Suppressor macrophage treated with lipopolysaccharide for 1 hour (primary cell): ENCODE measurements at regions not wholly inside any gene's neighbourhood (a gene's known extent, or its start where the extent isn't known, plus 50 kb on each side); places are given as distances from the start of the nearest gene placed in this dataset.
"Not testable (repeated sequence)": the region's sequence is repeated elsewhere in the genome, so short reads cannot be mapped to it uniquely, and the experiment has no call there.

Source experiments
- DNase-seq, 3 donors: peaks; one replicate each; pipeline ENCODE4 v3.0.0-alpha.2; 2020 to 2022

DNA sequence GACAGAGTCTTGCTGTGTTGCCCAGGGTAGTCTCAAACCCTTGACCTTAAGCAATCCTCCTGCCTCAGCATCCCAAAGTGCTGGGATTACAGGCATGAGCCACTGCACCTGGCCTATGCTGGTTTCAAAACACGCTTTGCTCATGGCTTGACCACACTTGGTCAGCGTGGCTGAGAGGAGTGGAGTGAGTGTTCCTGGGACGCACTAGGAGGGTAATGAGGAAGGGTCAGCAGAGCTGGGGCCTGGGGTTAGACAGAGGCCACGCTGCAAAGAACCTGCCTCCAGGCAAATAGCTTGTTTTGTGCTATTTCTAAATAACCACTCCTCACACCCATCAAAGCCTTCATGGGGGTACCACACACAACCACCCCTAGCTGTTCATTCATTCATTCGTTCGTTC is 77.9 kb upstream of the TOX2 start:
- DNase-seq, result no peak

DNA sequence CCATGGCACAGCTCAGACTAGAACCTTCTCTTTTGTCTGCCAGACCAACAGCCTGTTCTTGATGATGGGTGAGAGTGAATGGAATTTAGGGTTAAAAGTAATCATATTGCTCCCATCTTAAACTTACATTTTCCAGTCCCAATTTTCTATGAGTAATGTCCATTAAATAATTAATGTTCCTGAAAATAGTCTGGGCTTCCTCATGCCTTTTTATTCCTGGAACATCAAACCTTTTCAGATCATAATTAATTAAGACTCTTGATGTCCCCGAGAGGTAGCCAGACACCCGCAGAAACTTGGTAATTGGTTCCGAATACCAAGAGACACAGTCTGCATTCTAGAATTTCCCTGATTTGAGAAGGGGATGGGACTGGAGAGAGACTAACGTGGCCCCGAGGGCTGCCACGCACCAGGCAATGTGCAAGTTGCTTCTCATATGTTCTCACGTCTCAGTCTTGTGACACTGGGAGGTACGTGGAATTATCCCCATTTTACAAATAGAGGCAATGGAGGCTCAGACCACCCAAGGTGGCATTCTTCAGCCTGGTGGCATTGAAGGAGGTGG is 78.6 kb upstream of the TOX2 start:
- DNase-seq, result no peak

DNA sequence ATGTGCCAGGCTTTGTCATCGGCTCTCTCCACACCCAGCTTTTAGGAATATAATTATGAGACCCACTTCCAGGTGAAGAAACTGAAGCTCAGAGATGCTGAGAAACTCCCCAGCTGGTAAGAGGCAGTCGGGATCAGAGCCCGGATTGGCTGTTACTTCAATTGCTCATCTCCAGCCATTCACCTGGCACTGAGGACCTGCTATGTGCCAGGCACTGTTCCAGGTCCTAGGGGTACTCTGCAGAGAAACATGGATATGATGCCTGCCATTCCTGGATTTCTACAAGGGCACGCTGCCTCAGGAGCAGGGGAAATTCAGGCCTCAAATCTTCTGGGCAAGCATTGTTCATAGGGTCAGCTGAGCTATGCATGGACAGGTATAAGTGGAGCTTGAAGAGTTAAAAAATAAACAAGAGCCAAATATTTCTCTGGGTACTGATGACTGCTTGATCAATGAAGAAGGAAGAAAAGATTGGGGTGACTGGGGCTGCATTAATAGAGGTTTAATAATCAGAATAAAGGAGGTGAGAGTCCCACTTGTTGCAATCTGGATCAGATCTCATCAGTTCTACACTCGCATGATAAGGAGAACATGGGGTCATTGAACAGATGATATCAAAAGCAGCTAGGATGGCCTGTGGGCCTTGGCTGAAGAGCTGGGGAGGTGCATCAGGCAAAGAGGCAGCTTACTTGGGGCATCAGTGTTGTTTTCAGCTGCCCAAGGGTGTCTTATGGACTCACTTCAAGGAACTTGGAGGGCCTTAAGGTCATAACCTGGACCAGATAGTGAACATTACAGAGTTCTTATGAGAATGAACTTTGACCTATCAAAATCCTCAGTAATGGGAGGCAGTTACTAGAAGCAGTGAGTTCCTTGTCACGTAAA is 80.9 kb upstream of the TOX2 start:
- DNase-seq, result no peak

DNA sequence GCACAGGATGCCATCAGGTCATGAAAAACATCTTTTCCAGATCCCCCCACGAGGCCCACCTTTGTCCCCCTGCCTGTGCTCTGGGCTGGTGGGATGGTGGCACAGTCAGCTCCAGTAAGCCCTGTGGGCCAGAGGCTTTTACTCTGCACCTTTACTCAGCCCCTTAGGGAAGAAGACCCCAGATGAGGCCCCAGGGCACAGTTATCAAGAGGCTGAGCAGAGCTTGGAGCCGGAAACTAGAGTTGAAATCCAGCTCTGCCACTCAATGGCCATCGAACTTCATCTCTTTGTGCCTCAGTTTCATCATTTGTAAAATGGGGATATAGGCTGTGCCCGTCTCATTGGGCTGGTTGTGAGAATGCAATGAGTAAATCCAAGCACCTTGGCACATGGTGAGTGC is 81.7 kb upstream of the TOX2 start:
- no peak for DNase-seq

DNA sequence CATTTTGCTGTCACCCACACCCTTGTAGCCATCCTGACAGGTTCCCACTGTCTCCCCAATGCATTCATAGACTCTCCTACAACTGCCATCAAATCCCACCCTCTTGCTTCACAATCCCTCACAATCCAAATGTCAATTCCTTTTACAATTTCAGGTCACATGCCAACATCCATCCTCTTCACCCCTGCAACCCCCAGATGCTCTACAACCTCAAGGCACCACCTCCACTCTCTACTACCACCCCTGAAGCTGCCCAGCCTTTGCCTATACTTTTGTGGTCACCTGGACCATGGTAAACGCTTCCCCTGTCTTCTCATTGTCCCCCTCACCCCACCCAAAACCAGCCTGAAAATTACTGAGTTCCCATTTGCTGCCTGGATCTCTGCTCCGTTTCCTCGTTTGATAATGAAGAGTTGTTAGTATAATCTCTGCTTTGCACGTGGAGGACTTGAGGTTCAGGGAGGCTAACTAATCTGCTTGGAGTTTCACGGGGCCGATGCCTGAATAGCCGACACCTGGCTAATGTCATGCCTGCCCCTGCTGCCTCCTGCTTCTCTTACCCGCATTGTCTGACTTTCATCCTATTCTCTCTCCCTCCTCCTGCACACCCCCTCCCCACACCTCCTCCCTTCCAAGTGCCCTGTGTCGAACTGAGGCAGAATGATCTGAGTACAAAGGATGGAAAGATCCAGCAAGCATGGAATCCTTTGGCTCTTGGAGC is 82.4 kb upstream of the TOX2 start:
- no peak for DNase-seq

- no peak for DNase-seq
Measured at GRCh38 chr20:43831481-43832065, 83.1 kb upstream of the TOX2 start.

DNA sequence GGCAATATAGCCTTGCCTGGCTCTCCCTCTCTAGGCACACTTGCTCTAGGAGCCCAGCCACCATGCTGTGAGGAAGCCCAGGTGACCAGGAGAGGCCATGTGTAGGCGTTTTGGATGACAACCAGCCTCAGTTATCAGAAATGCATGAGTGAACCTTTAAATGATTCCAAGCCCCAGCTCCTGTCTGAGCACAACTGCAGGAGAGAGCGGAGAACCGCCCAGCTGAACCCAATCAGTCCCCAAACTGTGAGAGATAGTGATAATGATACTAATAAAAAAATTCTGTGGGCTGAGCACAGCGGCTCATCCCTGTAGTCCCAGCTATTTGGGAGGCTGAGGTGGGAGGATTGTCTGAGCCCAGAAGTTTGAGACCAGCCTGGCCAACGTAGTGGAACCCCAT is 83.8 kb upstream of the TOX2 start:
- DNase-seq, result no peak

DNA sequence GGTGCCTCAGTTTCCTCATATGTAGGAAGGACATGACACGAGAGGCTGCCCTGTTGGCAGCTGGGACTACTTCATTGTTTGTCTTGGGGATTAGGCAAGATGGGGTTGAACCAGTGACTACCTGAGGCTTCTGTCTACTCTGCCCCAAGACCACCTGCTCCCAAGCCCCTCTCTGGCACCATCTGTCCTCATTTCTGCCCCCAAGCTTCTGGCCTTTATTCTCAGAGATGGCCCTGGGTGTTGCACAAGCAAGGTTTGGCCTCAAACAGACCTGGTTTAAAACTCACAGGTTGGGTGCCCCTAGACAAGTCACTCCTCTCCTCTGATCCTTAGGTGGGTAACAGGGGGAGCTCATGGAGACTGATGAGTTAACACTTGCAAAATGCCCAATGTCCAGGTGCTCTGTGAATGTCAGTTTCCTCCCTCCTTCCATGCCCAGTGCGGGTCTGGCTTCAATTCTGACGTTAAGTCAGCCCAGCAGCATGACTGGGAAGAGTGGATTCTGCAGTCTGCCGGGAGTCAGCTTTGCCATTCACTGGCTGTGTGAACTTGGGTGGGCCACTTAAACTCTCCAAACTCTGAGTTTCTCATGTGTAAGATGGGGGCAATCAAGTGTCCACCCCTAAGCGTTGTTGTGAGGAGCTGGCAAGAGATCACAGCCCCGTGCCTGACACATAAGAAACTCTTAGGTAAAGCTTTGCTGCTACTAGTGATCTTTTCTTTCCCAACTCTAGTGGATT is 84.5 kb upstream of the TOX2 start:
- DNase-seq, result no peak

DNA sequence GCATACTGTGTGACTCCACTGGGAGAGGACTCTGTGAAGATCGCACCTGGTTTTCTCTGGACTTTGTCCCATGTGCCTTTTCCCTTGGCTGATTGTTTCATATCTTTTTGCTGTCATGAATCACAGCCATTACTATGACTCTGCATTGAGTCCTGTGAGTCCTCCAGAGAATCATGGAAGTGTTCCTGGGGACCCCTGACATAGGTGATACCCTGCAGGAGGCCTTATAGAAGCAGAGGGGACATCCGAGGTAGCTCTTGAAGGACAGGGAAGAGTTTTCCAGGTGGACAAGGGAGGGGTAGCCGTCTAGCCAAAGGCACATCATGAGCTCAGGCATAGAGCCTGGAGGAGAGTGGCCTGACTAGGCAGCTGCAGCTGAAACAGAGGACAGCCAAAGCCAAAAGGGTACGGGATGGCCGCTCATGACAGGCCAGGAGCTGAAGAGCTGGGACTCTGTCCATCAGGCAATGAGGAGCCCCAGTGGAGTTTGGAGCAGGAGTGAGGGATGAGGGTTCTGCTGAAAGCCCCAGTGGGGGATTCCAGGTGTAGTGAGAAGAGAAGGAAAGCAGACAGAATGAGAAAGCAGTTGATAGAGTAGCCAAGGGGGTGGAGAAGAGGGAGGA is 86.6 kb upstream of the TOX2 start:
- no peak for DNase-seq

- DNase-seq, result not testable (repeated sequence)
Measured at GRCh38 chr20:43826943-43827342, 87.7 kb upstream of the TOX2 start.

- no peak for DNase-seq
Measured at GRCh38 chr20:43825581-43825980, 89.1 kb upstream of the TOX2 start.

GRCh38 chr20:43825051-43825402 is 89.6 kb upstream of the TOX2 start:
- DNase-seq, result no peak

DNA sequence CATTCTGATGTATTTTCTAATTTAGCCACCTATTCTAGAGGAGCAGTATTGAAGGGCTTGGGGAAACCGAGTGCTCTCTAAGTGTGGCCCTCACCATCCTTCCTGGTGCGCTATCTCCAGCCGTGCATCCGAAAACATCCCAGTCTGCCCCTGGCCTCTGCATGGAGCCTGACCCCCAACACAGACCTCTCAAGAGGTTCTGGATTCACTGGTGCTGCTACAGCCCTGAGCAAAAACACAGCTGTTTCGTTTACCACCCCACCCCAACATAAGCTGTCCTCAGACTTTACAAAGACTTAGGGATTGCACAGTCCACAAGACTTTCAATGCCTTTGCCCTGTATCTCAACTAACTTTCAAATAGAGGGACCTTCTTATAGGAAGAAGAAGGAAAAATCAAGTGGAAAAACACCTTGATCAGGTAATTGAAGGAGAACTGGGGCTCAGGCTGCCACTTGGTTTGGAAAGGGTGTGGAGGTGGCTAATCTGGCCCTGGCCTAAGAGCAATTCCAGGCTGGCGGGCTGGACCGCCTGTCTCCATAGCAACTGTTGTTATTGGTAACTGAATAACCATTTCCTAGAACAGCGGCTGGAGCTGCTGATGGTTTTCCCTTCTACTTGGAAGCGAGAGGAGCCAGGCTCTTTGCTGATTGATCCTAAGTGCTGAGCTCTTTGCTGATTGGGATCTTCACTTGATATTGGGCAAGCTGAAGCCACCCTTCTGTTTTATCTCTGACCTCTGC is 90.2 kb upstream of the TOX2 start:
- DNase-seq, result no peak

DNA sequence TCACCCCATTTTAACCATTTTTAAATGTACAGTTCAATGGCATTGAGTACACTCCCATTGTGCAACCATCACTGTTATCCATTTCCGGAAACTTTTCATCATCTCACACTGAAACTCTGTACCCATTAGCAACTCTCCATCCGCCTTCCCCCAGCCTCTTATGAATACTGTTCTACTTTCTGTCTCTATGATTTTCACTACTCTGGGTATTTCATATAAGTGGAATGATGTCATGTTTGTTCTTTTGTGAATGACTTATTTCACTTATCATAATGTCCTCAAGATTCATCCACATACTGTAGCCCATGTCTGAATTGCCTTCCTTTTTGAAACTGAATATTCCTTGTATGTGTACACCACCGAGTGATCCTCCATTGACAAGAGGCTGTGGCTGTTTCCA is 92.9 kb upstream of the TOX2 start:
- no peak for DNase-seq

DNA sequence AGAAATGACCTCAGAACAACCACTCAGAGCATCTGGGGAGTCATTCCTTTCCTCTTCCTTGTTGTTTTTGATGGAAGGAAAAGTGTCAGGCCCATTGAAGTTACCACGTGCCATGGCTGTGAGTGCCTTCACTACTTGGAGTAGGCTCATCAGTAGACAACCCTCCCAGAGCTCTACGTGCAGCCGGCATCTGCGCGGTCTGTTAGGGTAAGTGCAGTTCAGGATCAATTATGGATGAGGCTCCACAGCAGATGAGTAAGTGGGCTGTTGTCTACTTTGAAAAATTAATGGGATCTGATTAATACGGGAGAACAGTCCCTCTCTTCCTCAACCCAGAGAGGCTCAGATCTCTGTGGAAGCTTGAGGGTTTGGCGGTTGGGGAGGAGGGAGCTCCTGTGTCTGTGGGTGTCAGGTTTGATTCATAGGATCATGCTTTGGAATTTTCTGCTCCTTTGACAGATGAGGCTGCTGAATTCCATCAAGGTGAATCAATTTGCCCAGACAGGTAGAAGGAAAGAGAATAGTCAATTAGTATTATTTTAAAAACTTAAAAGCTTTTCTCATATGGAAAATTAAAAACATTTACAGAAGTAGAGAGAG is 93.8 kb upstream of the TOX2 start:
- no peak for DNase-seq

DNA sequence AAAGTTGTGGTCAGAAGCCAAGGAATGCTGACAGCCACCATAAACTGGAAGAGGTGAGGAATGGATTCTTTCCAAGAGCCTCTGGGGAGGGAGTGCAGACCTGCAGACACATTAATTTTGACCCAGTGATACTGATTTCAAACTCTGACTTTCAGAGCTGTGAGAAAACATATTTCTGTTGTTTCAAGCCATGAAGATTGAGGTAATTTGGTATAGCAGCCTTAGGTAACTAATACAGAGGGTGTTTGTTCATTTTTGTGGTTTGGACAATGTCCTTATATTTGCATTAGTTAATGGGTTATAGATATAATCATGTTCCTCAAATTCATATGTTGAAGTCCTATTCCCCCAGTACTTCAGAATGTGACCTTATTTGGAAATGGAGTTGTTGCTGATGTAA is 85.4 kb upstream of the GTSF1L start:
- DNase-seq, result no peak

- DNase-seq, result no peak
Measured at GRCh38 chr20:43809206-43809819, 82.5 kb upstream of the GTSF1L start.

GRCh38 chr20:43804781-43805180 is 78.0 kb upstream of the GTSF1L start:
- no peak for DNase-seq

DNA sequence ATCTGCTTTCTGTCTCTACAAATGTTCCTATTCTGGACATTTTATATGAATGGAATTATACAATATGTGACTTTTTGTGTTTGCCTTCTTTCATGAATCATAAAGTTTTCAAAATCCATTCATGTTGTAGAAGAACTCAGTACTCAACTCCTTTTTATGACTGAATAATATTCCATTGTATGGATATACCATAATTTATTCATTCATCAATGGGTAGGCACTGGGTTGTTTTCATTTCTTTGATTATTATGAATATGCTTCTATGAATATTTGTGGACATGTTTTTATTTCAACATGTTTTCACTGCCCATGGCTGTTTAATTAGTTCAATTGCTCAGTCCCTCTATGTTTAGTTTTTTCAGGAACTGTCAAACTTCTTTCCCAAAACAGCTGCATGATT is 76.5 kb upstream of the GTSF1L start:
- DNase-seq, result no peak

GRCh38 chr20:43800186-43800585 is 73.4 kb upstream of the GTSF1L start:
- no peak for DNase-seq

DNA sequence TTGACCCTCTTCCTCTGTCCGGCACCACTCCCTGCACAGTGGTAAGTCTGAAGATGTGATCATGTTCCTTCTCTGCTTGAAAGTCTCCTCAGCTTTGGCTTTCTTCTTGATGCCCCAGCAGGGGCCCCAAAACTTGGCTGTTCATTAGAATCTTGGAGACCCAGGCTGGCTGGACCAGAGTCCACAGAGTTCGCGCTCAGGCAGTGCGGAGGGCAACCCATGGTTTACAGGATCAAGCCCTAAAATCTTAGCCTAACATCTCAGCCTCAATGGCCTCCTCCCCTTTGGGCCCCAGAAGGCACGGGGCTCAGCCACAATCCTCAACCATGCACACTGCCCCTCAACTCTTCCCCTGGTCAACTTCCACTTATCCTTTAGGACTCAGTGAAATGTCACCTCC is 72.9 kb upstream of the GTSF1L start:
- DNase-seq, result no peak
